Thyroid gland (tissue), 4 donors: ENCODE measurements at regions not wholly inside any gene's neighbourhood (a gene's known extent, or its start where the extent isn't known, plus 50 kb on each side); places are given as distances from the start of the nearest gene placed in this dataset.

Source experiments
- DNase-seq, 2 donors: peaks; one replicate each; pipeline ENCODE4 v3.0.0-alpha.2; 2019
- H3K27ac ChIP-seq, 3 donors: fragments of 200-600 bp; sonication (generic); 1 replicate in 2 of 3; 2 replicates in 1 of 3; pipeline ENCODE4 v1.5.1; 2016 to 2019; ENCODE audit warnings: mild to moderate bottlenecking in 1 of 3, moderate library complexity in 1 of 3
- H3K27me3 ChIP-seq: fragments of 200-600 bp; sonication (generic); one replicate; pipeline ENCODE4 v1.5.1; 2019
- H3K36me3 ChIP-seq, 2 donors: fragments of 200-600 bp; sonication (generic); one replicate each; pipeline ENCODE4 v1.5.1; 2016 to 2019
- H3K4me1 ChIP-seq, 2 donors: fragments of 200-600 bp; sonication (generic); one replicate each; pipeline ENCODE4 v1.5.1; 2017 to 2019
- H3K4me3 ChIP-seq, 3 donors: fragments of 200-600 bp; sonication (generic); replicated peaks in 1 of 3; 1 replicate in 2 of 3; 2 replicates in 1 of 3; pipeline ENCODE4 v1.5.1; 2016; ENCODE audit warnings: mild to moderate bottlenecking in 1 of 3
- H3K9me3 ChIP-seq: fragments of 200-600 bp; sonication (generic); one replicate; pipeline ENCODE4 v1.5.1; 2017
- CTCF ChIP-seq, 6 experiments: fragments of 200-600 bp in 3 of 6; fragments of 450-650 bp in 3 of 6; sonication (generic) in 3 of 6; IDR thresholded peaks; one replicate each; pipeline ENCODE4 v1.5.1; 2016 to 2019; ENCODE audit warnings: antibody characterized with exemption in 6 of 6, mild to moderate bottlenecking in 2 of 6, inconsistent platforms in 1 of 6, moderate library complexity in 1 of 6
- POLR2A ChIP-seq, 2 donors: fragments of 450-650 bp; IDR thresholded peaks; one replicate each; pipeline ENCODE4 v1.6.1; 2017; ENCODE audit warnings: antibody characterized with exemption in 2 of 2, mild to moderate bottlenecking in 2 of 2, moderate library complexity in 1 of 2
- WGBS, 2 donors: methylation state at CpG; one replicate each; pipeline ENCODE4 v1.1.5; 2017; 5-methylcytosine and 5-hydroxymethylcytosine counted together
- intact Hi-C: fragments of 100-400 bp; cut with DNase I; formaldehyde crosslinking; loops from one replicate; pipeline ENCODE4 v1.15.1; 2023

GRCh38 chr13:111064661-111065060 is 50.4 kb upstream of the ARHGEF7 start:
- TF ChIP-seq CTCF (IDR thresholded peaks at IDR 0.05) (no peak), POLR2A (IDR thresholded peaks at IDR 0.05) (no peak)
- Histone ChIP-seq H3K27ac (no peak overlapping the region), H3K9me3 (no peaks in the 10 kb centered on the region), H3K36me3 (no peaks in the 10 kb centered on the region), H3K27me3 (no peaks in the 10 kb centered on the region), H3K4me1 (no peaks in the 10 kb centered on the region), H3K4me3 (no peak overlapping the region)
- intact Hi-C loops: loop anchor here (5.0 kb wide), 1 partner anchor 153 kb away; no protein-coding TSS in a partner anchor
- DNase-seq: no peak
- 88 to 100% methylated on average over 3 of the region's 3 CpGs for WGBS, 2 donors

- TF ChIP-seq CTCF (IDR thresholded peaks at IDR 0.05) (no peak), POLR2A (IDR thresholded peaks at IDR 0.05) (no peak)
- Histone ChIP-seq H3K4me3 (no peak overlapping the region), H3K36me3 (no peaks in the 10 kb centered on the region), H3K9me3 (no peaks in the 10 kb centered on the region), H3K27me3 (no peaks in the 10 kb centered on the region), H3K27ac (no peak overlapping the region), H3K4me1 (no peaks in the 10 kb centered on the region)
- WGBS, 2 donors: 49 to 53% methylated on average over 2 of the region's 2 CpGs
- DNase-seq: no peak
- intact Hi-C loops: no loop called here
Measured at GRCh38 chr13:111062966-111063365, 52.1 kb upstream of the ARHGEF7 start.

- DNase-seq: no peak
- intact Hi-C loops: no loop called here
- H3K4me3 ChIP-seq: no peak overlapping the region
- H3K36me3 ChIP-seq: no peaks in the 10 kb centered on the region
- H3K4me1 ChIP-seq: no peaks in the 10 kb centered on the region
- H3K27ac ChIP-seq: no peak overlapping the region
- 72 to 92% methylated on average over 5 to 7 of the region's 7 CpGs for WGBS, 2 donors
- H3K27me3 ChIP-seq: no peaks in the 10 kb centered on the region
- H3K9me3 ChIP-seq: no peaks in the 10 kb centered on the region
- TF ChIP-seq CTCF (IDR thresholded peaks at IDR 0.05) (no peak), POLR2A (IDR thresholded peaks at IDR 0.05) (no peak)
Measured at GRCh38 chr13:111062305-111062704, 52.8 kb upstream of the ARHGEF7 start.

- no peak for DNase-seq
- no peaks in the 10 kb centered on the region for H3K4me1 ChIP-seq
- TF ChIP-seq CTCF (IDR thresholded peaks at IDR 0.05) (no peak), POLR2A (IDR thresholded peaks at IDR 0.05) (no peak)
- H3K27me3 ChIP-seq: no peaks in the 10 kb centered on the region
- H3K9me3 ChIP-seq: no peaks in the 10 kb centered on the region
- intact Hi-C loops: no loop called here
- no peak overlapping the region for H3K4me3 ChIP-seq
- 90% methylated on average over 6 to 7 of the region's 7 CpGs for WGBS, 2 donors
- no peak overlapping the region for H3K27ac ChIP-seq
- H3K36me3 ChIP-seq: no peaks in the 10 kb centered on the region
Measured at GRCh38 chr13:111061358-111062045, 53.6 kb upstream of the ARHGEF7 start.

GRCh38 chr13:111060237-111060919 is 54.7 kb upstream of the ARHGEF7 start:
- intact Hi-C loops: no loop called here
- H3K36me3 ChIP-seq: no peaks in the 10 kb centered on the region
- H3K9me3 ChIP-seq: no peaks in the 10 kb centered on the region
- H3K27me3 ChIP-seq: no peaks in the 10 kb centered on the region
- H3K4me1 ChIP-seq: no peaks in the 10 kb centered on the region
- no peak for DNase-seq
- H3K4me3 ChIP-seq: no peak overlapping the region
- no peak overlapping the region for H3K27ac ChIP-seq
- no peak for TF ChIP-seq POLR2A (IDR thresholded peaks at IDR 0.05)
- TF ChIP-seq CTCF (IDR thresholded peaks at IDR 0.05): no peak
- 91% methylated on average over 4 of the region's 4 CpGs for WGBS, 2 donors
